IMR-90 (cell line): ENCODE measurements at regions not wholly inside any gene's neighbourhood (a gene's known extent, or its start where the extent isn't known, plus 50 kb on each side); places are given as distances from the start of the nearest gene placed in this dataset.

Source experiments
- ATAC-seq: fragments of 200-7000 bp; cut with Tn5 transposase; 2 replicates; pipeline ENCODE4 v1.9.1; 2020; ENCODE audit warnings: low read depth, mild to moderate bottlenecking, moderate library complexity
- BruUV-seq: library from RNA; stranded (reverse); fragments of 400-500 nt; replicated peaks from 2 replicates; lab custom pipeline; 2021; lab: Mats Ljungman, UMichigan
- CTCF ChIA-PET: fragments of 300-600 bp; formaldehyde crosslinking; extraction: SDS; loops from one replicate; lab custom pipeline; 2021; ENCODE audit warnings: antibody characterized with exemption; lab: Yijun Ruan, JAX
- POLR2A ChIA-PET: fragments of 300-600 bp; sonication (Branson Sonifier 250); formaldehyde crosslinking; loops from one replicate; lab custom pipeline; 2022; ENCODE audit warnings: antibody characterized with exemption; ENCODE audit not compliant: unreplicated experiment; lab: Charles Lee
- DNase-seq: peaks from one replicate; pipeline ENCODE4 v3.0.0; 2013
- H2AFZ ChIP-seq: replicated peaks from 2 replicates; pipeline ENCODE3; 2013; ENCODE audit warnings: low read length, mild to moderate bottlenecking; ENCODE audit not compliant: poor library complexity
- H2AK5ac ChIP-seq: 2 replicates; pipeline ENCODE4 v1.6.1; 2013; ENCODE audit warnings: low read depth, low read length, inconsistent platforms
- H2AK9ac ChIP-seq: replicated peaks from 2 replicates; pipeline ENCODE3; 2013; ENCODE audit warnings: mild to moderate bottlenecking, low read depth, low read length, moderate library complexity; ENCODE audit not compliant: poor library complexity
- H2BK120ac ChIP-seq: 2 replicates; pipeline ENCODE4 v1.6.1; 2013; ENCODE audit warnings: low read depth, low read length, inconsistent platforms
- H2BK15ac ChIP-seq: 3 replicates; pipeline ENCODE4 v1.6.1; 2013; ENCODE audit warnings: low read depth, low read length, inconsistent platforms
- H2BK20ac ChIP-seq: 2 replicates; pipeline ENCODE4 v1.6.1; 2013; ENCODE audit warnings: low read depth, mild to moderate bottlenecking, inconsistent platforms, low read length, moderate library complexity
- H2BK5ac ChIP-seq: 2 replicates; pipeline ENCODE4 v1.6.1; 2013; ENCODE audit warnings: mild to moderate bottlenecking, low read depth, low read length, inconsistent platforms; ENCODE audit not compliant: poor library complexity, severe bottlenecking
- H3K14ac ChIP-seq: replicated peaks from 2 replicates; pipeline ENCODE4 v1.6.1; 2013; ENCODE audit warnings: low read depth, low read length, inconsistent platforms
- H3K18ac ChIP-seq: 2 replicates; pipeline ENCODE4 v1.6.1; 2013; ENCODE audit warnings: low read depth, low read length, control low read depth
- H3K23ac ChIP-seq: 2 replicates; pipeline ENCODE4 v1.6.1; 2013; ENCODE audit warnings: low read depth, low read length, inconsistent platforms
- H3K27ac ChIP-seq: 2 replicates; pipeline ENCODE4 v1.5.1; 2013; ENCODE audit warnings: mild to moderate bottlenecking, control low read depth, low read length; ENCODE audit not compliant: insufficient read depth
- H3K27me3 ChIP-seq: 2 replicates; pipeline ENCODE4 v1.6.1; 2013; ENCODE audit warnings: low read length; ENCODE audit not compliant: control insufficient read depth, insufficient read depth
- H3K36me3 ChIP-seq: 2 replicates; pipeline ENCODE4 v1.6.1; 2013; ENCODE audit warnings: low read length, mixed read lengths; ENCODE audit not compliant: control insufficient read depth, insufficient read depth
- H3K4ac ChIP-seq: 2 replicates; pipeline ENCODE4 v1.6.1; 2013; ENCODE audit warnings: low read depth, low read length, inconsistent platforms
- H3K4me1 ChIP-seq: 2 replicates; pipeline ENCODE4 v1.6.1; 2013; ENCODE audit warnings: low read length, mixed read lengths; ENCODE audit not compliant: control insufficient read depth, insufficient read depth
- H3K4me2 ChIP-seq: 2 replicates; pipeline ENCODE4 v1.6.1; 2013; ENCODE audit warnings: low read depth, mild to moderate bottlenecking, control low read depth, low read length, moderate library complexity
- H3K4me3 ChIP-seq: 2 replicates; pipeline ENCODE4 v1.5.1; 2013; ENCODE audit warnings: low read depth, mild to moderate bottlenecking, control low read depth, low read length, moderate library complexity; ENCODE audit not compliant: insufficient read depth
- H3K56ac ChIP-seq: 2 replicates; pipeline ENCODE4 v1.6.1; 2013; ENCODE audit warnings: low read length, inconsistent platforms; ENCODE audit not compliant: insufficient read depth; ENCODE audit errors: extremely low read depth
- H3K79me1 ChIP-seq, 2 experiments: 2 replicates each; pipeline ENCODE4 v1.6.1; 2013; ENCODE audit warnings: low read length in 2 of 2, inconsistent platforms in 1 of 2, low read depth in 1 of 2
- H3K9ac ChIP-seq: 2 replicates; pipeline ENCODE4 v1.6.1; 2013; ENCODE audit warnings: low read depth, low read length, control low read depth
- H3K9me1 ChIP-seq: 2 replicates; pipeline ENCODE4 v1.6.1; 2013; ENCODE audit warnings: low read length, inconsistent platforms; ENCODE audit not compliant: insufficient read depth
- H3K9me3 ChIP-seq: 2 replicates; pipeline ENCODE4 v1.6.1; 2013; ENCODE audit warnings: low read length; ENCODE audit not compliant: control insufficient read depth, insufficient read depth
- H4K20me1 ChIP-seq: 2 replicates; pipeline ENCODE4 v1.6.1; 2013; ENCODE audit warnings: low read length, inconsistent platforms; ENCODE audit not compliant: insufficient read depth
- H4K5ac ChIP-seq: 2 replicates; pipeline ENCODE4 v1.6.1; 2013; ENCODE audit warnings: mild to moderate bottlenecking, low read depth, low read length, control low read depth
- H4K8ac ChIP-seq, 2 experiments: 2 replicates each; pipeline ENCODE4 v1.6.1; 2013; ENCODE audit warnings: low read depth in 2 of 2, low read length in 2 of 2, control low read depth in 1 of 2, inconsistent platforms in 1 of 2
- H4K91ac ChIP-seq: 2 replicates; pipeline ENCODE4 v1.6.1; 2013; ENCODE audit warnings: low read depth, low read length, inconsistent platforms; ENCODE audit not compliant: insufficient read depth
- BHLHE40 ChIP-seq: fragments of 150-350 bp; IDR thresholded peaks from 2 replicates; pipeline ENCODE4 v1.6.1; 2016; ENCODE audit warnings: mild to moderate bottlenecking, low read depth, low read length
- CEBPB ChIP-seq: IDR thresholded peaks from 2 replicates; pipeline ENCODE4 v1.6.1; 2012; ENCODE audit warnings: low read depth, low read length, improper control_type of control experiment
- CHD1 ChIP-seq: IDR thresholded peaks from 2 replicates; pipeline ENCODE4 v1.6.1; 2012; ENCODE audit warnings: low read depth, low read length, improper control_type of control experiment
- MAFK ChIP-seq: IDR thresholded peaks from 2 replicates; pipeline ENCODE4 v1.6.1; 2012; ENCODE audit warnings: low read depth, low read length, improper control_type of control experiment
- MAZ ChIP-seq: IDR thresholded peaks from 2 replicates; pipeline ENCODE4 v1.6.1; 2012; ENCODE audit warnings: low read depth, mild to moderate bottlenecking, low read length, improper control_type of control experiment, moderate library complexity, borderline replicate concordance
- NFE2L2 ChIP-seq: fragments of 150-350 bp; IDR thresholded peaks from 2 replicates; pipeline ENCODE4 v1.6.1; 2016; ENCODE audit warnings: low read depth, mild to moderate bottlenecking, low read length
- POLR2A ChIP-seq: IDR thresholded peaks from 2 replicates; pipeline ENCODE4 v1.6.1; 2012; ENCODE audit warnings: mild to moderate bottlenecking, low read depth, low read length
- RAD21 ChIP-seq: IDR thresholded peaks from 2 replicates; pipeline ENCODE4 v1.6.1; 2012; ENCODE audit warnings: low read length, improper control_type of control experiment
- RCOR1 ChIP-seq: IDR thresholded peaks from 2 replicates; pipeline ENCODE4 v1.6.1; 2012; ENCODE audit warnings: mild to moderate bottlenecking, low read length, improper control_type of control experiment; ENCODE audit not compliant: insufficient replicate concordance
- RFX5 ChIP-seq: IDR thresholded peaks from 2 replicates; pipeline ENCODE4 v1.8.0; 2012; ENCODE audit warnings: low read depth, mild to moderate bottlenecking, low read length, moderate library complexity
- WGBS, 2 experiments: methylation state at CpG; one replicate each; pipeline versions ENCODE4 v1.1.5 to v1.1.7; 2013; ENCODE audit warnings: missing lambda C conversion rate in 2 of 2; ENCODE audit not compliant: insufficient read length in 1 of 2; ENCODE audit errors: extremely low coverage in 2 of 2; 5-methylcytosine and 5-hydroxymethylcytosine counted together
- dilution Hi-C: fragments of 300-500 bp; cut with HindIII; formaldehyde crosslinking; loops from one replicate; pipeline ENCODE4 v1.14.3; 2018; ENCODE audit warnings: low sequenced_read_pairs; ENCODE audit not compliant: unreplicated experiment
- in situ Hi-C: fragments of 300-500 bp; cut with MboI; formaldehyde crosslinking; loops from 3 replicates; pipeline ENCODE4 v1.14.3; 2019; ENCODE audit warnings: low sequenced_read_pairs, inconsistent platforms, mixed read lengths
- intact Hi-C: fragments of 100-400 bp; cut with micrococcal nuclease; formaldehyde crosslinking; loops from 2 replicates; pipeline ENCODE4 v1.10.0; 2022
- TF ChIP-seq, protein P1 (sequence below): fragments of 150-350 bp; IDR thresholded peaks from 2 replicates; pipeline ENCODE4 v1.6.1; 2017; ENCODE audit warnings: mild to moderate bottlenecking, antibody characterized with exemption, low read length, low read depth
- TF ChIP-seq, protein P2 (sequence below): fragments of 150-350 bp; IDR thresholded peaks from 2 replicates; pipeline ENCODE4 v1.6.1; 2016; ENCODE audit warnings: low read depth, mild to moderate bottlenecking, low read length, moderate library complexity, borderline replicate concordance

DNA sequence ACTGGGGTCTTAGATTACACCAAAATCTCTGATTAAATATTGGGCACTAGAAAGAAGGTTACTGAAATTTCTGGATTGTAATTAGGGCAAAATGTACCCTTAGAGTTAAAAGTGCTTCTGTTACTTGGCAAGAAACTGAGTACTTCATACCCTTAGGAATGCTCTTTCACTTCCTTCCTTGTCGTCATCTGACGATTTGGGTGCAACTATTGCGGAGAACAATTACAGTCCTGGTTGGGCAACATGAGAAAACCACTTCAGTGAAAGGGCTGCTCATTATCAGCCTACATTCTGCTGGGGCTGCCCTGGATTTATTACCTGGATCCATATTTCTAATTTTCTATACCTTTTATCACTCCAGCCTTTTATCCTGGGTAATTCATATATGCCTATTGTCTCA lies 348.5 kb upstream of the MDGA2 start:
- in situ Hi-C loops (no loop called here), intact Hi-C loops (no loop called here), dilution Hi-C loops (no loop called here)
- BruUV-seq: no TSS peak
- H2BK20ac ChIP-seq: no peak overlapping the region
- no peak overlapping the region for H3K56ac ChIP-seq
- H3K14ac ChIP-seq: no peak overlapping the region
- no peak overlapping the region for H3K27ac ChIP-seq
- no peak overlapping the region for H4K8ac ChIP-seq
- CTCF ChIA-PET: no interaction called here
- H3K4ac ChIP-seq: no peak overlapping the region
- H3K27me3 ChIP-seq: no peaks in the 10 kb centered on the region
- no peak overlapping the region for H2BK15ac ChIP-seq
- POLR2A ChIA-PET: no interaction called here
- H3K18ac ChIP-seq: no peak overlapping the region
- no peak overlapping the region for H4K91ac ChIP-seq
- no peak overlapping the region for H2BK5ac ChIP-seq
- TF ChIP-seq, protein P1, sequence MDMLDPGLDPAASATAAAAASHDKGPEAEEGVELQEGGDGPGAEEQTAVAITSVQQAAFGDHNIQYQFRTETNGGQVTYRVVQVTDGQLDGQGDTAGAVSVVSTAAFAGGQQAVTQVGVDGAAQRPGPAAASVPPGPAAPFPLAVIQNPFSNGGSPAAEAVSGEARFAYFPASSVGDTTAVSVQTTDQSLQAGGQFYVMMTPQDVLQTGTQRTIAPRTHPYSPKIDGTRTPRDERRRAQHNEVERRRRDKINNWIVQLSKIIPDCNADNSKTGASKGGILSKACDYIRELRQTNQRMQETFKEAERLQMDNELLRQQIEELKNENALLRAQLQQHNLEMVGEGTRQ: no peak
- TF ChIP-seq, protein P2, sequence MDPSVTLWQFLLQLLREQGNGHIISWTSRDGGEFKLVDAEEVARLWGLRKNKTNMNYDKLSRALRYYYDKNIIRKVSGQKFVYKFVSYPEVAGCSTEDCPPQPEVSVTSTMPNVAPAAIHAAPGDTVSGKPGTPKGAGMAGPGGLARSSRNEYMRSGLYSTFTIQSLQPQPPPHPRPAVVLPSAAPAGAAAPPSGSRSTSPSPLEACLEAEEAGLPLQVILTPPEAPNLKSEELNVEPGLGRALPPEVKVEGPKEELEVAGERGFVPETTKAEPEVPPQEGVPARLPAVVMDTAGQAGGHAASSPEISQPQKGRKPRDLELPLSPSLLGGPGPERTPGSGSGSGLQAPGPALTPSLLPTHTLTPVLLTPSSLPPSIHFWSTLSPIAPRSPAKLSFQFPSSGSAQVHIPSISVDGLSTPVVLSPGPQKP: no peak
- TF ChIP-seq RAD21 (no peak), RFX5 (no peak), MAFK (no peak), RCOR1 (no peak), CHD1 (no peak), POLR2A (no peak), NFE2L2 (no peak), CEBPB (no peak), BHLHE40 (no peak), MAZ (no peak)
- H2AK5ac ChIP-seq: no peak overlapping the region
- no peaks in the 10 kb centered on the region for H3K36me3 ChIP-seq
- H3K4me3 ChIP-seq: no peak overlapping the region
- H2AK9ac ChIP-seq: no peak overlapping the region
- no peak overlapping the region for H2BK120ac ChIP-seq
- H2AFZ ChIP-seq: no peak overlapping the region
- no peaks in the 10 kb centered on the region for H3K4me1 ChIP-seq
- no peak for DNase-seq
- H4K5ac ChIP-seq: no peak overlapping the region
- H3K23ac ChIP-seq: no peak overlapping the region
- peaks cover 6% of the 10 kb centered on the region for H3K9me3 ChIP-seq
- no peaks in the 10 kb centered on the region for H4K20me1 ChIP-seq
- no peaks in the 10 kb centered on the region for H3K79me1 ChIP-seq
- H3K9ac ChIP-seq: no peak overlapping the region
- no CpG with 5 or more reads among the region's 3 CpGs for WGBS, 2 experiments
- ATAC-seq: no peak
- H3K9me1 ChIP-seq: no peaks in the 10 kb centered on the region
- H3K4me2 ChIP-seq: no peak overlapping the region
